Activated T-cell treated with anti-CD3 and anti-CD28 coated beads, Interleukin-2, amount 50 U/mL, for 48 hours (primary cell): ENCODE measurements at regions not wholly inside any gene's neighbourhood (a gene's known extent, or its start where the extent isn't known, plus 50 kb on each side); places are given as distances from the start of the nearest gene placed in this dataset.

Source experiments
- DNase-seq, 2 experiments: peaks; one replicate each; pipeline ENCODE4 v3.0.0-alpha.2; 2020

- DNase-seq, result no peak
These were observed 353.7 kb downstream of the SLITRK6 start for GRCh38 chr13:85445534-85445933.

GRCh38 chr13:85441975-85442374 is 357.2 kb downstream of the SLITRK6 start:
- no peak for DNase-seq

GRCh38 chr13:85441364-85441763 is 357.9 kb downstream of the SLITRK6 start:
- no peak for DNase-seq

- DNase-seq, result no peak
These were observed 363.2 kb downstream of the SLITRK6 start for GRCh38 chr13:85436029-85436428.

GRCh38 chr13:85434927-85435326 is 364.3 kb downstream of the SLITRK6 start:
- no peak for DNase-seq

GRCh38 chr13:85432881-85433280 is 366.3 kb downstream of the SLITRK6 start:
- DNase-seq, result no peak

GRCh38 chr13:85431720-85432119 is 367.5 kb downstream of the SLITRK6 start:
- no peak for DNase-seq

GRCh38 chr13:85430216-85430794 is 368.9 kb downstream of the SLITRK6 start:
- no peak for DNase-seq

- DNase-seq, result no peak
These were observed 371.8 kb downstream of the SLITRK6 start for GRCh38 chr13:85427416-85427815.

- no peak for DNase-seq
These were observed 379.1 kb downstream of the SLITRK6 start for GRCh38 chr13:85420136-85420535.

GRCh38 chr13:85419611-85420010 is 379.6 kb downstream of the SLITRK6 start:
- no peak for DNase-seq

- DNase-seq, result no peak
These were observed 381.4 kb downstream of the SLITRK6 start for GRCh38 chr13:85417807-85418206.

- no peak for DNase-seq
These were observed 385.6 kb downstream of the SLITRK6 start for GRCh38 chr13:85413664-85414063.

- DNase-seq, result no peak
These were observed 386.8 kb downstream of the SLITRK6 start for GRCh38 chr13:85412448-85412847.

- no peak for DNase-seq
These were observed 387.6 kb downstream of the SLITRK6 start for GRCh38 chr13:85411591-85411990.

- DNase-seq, result no peak
These were observed 390.8 kb downstream of the SLITRK6 start for GRCh38 chr13:85408415-85408814.

- DNase-seq, result no peak
These were observed 392.8 kb downstream of the SLITRK6 start for GRCh38 chr13:85406269-85406975.

- no peak for DNase-seq
These were observed 393.8 kb downstream of the SLITRK6 start for GRCh38 chr13:85405316-85405897.

GRCh38 chr13:85386424-85386823 is 412.8 kb downstream of the SLITRK6 start:
- DNase-seq, result no peak

- no peak for DNase-seq
These were observed 415.9 kb downstream of the SLITRK6 start for GRCh38 chr13:85383291-85383690.

GRCh38 chr13:85381082-85381481 is 418.1 kb downstream of the SLITRK6 start:
- no peak for DNase-seq

GRCh38 chr13:85379991-85380390 is 419.2 kb downstream of the SLITRK6 start:
- no peak for DNase-seq

GRCh38 chr13:85379433-85379832 is 419.8 kb downstream of the SLITRK6 start:
- no peak for DNase-seq

GRCh38 chr13:85377783-85378182 is 421.4 kb downstream of the SLITRK6 start:
- no peak for DNase-seq

GRCh38 chr13:85373322-85373721 is 425.9 kb downstream of the SLITRK6 start:
- no peak for DNase-seq
